WTC11 (cell line): ENCODE measurements at regions not wholly inside any gene's neighbourhood (a gene's known extent, or its start where the extent isn't known, plus 50 kb on each side); places are given as distances from the start of the nearest gene placed in this dataset.

ENCODE experiments used
- TEAD4 ChIP-seq: sonication (generic); formaldehyde crosslinking; IDR thresholded peaks from 2 replicates; pipeline ENCODE4 v1.8.0; 2022; ENCODE audit warnings: mild to moderate bottlenecking, missing genetic modification reagents
- ZNF317 ChIP-seq: sonication (generic); formaldehyde crosslinking; IDR thresholded peaks from 2 replicates; pipeline ENCODE4 v1.8.1; 2023; ENCODE audit warnings: low read depth, mild to moderate bottlenecking, moderate library complexity, missing genetic modification reagents, borderline replicate concordance
- TF ChIP-seq, protein P1 (sequence below): sonication (generic); formaldehyde crosslinking; IDR thresholded peaks from 2 replicates; pipeline ENCODE4 v1.8.1; 2022; ENCODE audit warnings: mild to moderate bottlenecking, missing genetic modification reagents, moderate library complexity, borderline replicate concordance
- TF ChIP-seq, protein P2 (sequence below): sonication (generic); formaldehyde crosslinking; IDR thresholded peaks from 2 replicates; pipeline ENCODE4 v1.8.1; 2022; ENCODE audit warnings: low read depth, missing genetic modification reagents, borderline replicate concordance
- TF ChIP-seq, protein P3 (sequence below): fragments of 200-600 bp; IDR thresholded peaks from 2 replicates; pipeline ENCODE4 v1.8.0; 2022; ENCODE audit warnings: antibody characterized with exemption
- TF ChIP-seq, protein P4 (sequence below): fragments of 250-450 bp; sonication (Bioruptor Pico); IDR thresholded peaks from 2 replicates; pipeline ENCODE4 v1.8.0; 2021; ENCODE audit warnings: mild to moderate bottlenecking
- TF ChIP-seq, protein P5 (sequence below): sonication (generic); formaldehyde crosslinking; IDR thresholded peaks from 2 replicates; pipeline ENCODE4 v1.8.0; 2022; ENCODE audit warnings: mild to moderate bottlenecking, missing genetic modification reagents
- TF ChIP-seq, protein P6 (sequence below): sonication (generic); formaldehyde crosslinking; IDR thresholded peaks from 2 replicates; pipeline ENCODE4 v1.8.0; 2023; ENCODE audit warnings: missing genetic modification reagents

DNA sequence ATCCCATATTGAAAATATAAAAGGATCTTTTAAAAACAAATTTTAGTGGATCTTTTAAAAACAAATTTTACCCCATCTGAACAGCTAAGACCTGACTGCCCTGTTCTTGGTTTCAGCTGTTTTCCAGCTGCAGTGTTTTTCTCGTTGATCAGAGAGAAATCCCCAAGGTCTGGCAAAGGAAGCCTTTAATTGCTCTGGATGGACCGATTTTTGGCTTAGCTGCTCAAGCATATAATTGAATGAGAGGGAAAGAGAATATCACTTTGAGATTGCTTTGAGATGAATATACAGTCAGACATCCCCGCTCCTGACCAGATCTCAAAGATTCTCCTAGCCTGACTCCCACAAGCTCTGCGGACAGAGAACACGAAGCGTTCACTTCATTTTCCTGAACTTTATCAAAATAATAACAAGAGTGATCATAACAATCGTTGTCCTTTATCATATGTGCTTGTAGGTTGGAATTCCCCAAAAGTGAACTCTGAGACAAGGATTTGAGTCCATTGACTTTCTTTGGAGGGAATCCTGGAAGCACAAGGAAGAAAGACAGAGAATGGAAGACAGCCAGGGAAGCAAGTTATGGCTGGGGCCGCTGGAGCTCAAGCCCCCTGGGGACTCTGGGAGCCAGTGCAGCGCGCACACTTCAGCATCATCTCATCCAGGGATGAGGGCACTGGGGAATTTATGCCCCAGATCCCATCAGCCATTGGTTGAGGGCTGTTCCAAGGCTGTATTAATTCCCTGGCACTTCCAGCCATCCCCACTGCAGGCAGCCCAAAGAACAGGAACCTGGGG, 101.3 kb downstream of the SNX5 start:
- TF ChIP-seq, protein P1, sequence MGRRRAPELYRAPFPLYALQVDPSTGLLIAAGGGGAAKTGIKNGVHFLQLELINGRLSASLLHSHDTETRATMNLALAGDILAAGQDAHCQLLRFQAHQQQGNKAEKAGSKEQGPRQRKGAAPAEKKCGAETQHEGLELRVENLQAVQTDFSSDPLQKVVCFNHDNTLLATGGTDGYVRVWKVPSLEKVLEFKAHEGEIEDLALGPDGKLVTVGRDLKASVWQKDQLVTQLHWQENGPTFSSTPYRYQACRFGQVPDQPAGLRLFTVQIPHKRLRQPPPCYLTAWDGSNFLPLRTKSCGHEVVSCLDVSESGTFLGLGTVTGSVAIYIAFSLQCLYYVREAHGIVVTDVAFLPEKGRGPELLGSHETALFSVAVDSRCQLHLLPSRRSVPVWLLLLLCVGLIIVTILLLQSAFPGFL: no peak
- TF ChIP-seq ZNF317: no peak
- TF ChIP-seq, protein P2, sequence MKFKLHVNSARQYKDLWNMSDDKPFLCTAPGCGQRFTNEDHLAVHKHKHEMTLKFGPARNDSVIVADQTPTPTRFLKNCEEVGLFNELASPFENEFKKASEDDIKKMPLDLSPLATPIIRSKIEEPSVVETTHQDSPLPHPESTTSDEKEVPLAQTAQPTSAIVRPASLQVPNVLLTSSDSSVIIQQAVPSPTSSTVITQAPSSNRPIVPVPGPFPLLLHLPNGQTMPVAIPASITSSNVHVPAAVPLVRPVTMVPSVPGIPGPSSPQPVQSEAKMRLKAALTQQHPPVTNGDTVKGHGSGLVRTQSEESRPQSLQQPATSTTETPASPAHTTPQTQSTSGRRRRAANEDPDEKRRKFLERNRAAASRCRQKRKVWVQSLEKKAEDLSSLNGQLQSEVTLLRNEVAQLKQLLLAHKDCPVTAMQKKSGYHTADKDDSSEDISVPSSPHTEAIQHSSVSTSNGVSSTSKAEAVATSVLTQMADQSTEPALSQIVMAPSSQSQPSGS (CRISPR knock-in tag): no peak
- TF ChIP-seq, protein P3, sequence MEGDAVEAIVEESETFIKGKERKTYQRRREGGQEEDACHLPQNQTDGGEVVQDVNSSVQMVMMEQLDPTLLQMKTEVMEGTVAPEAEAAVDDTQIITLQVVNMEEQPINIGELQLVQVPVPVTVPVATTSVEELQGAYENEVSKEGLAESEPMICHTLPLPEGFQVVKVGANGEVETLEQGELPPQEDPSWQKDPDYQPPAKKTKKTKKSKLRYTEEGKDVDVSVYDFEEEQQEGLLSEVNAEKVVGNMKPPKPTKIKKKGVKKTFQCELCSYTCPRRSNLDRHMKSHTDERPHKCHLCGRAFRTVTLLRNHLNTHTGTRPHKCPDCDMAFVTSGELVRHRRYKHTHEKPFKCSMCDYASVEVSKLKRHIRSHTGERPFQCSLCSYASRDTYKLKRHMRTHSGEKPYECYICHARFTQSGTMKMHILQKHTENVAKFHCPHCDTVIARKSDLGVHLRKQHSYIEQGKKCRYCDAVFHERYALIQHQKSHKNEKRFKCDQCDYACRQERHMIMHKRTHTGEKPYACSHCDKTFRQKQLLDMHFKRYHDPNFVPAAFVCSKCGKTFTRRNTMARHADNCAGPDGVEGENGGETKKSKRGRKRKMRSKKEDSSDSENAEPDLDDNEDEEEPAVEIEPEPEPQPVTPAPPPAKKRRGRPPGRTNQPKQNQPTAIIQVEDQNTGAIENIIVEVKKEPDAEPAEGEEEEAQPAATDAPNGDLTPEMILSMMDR: no peak
- TF ChIP-seq, protein P4, sequence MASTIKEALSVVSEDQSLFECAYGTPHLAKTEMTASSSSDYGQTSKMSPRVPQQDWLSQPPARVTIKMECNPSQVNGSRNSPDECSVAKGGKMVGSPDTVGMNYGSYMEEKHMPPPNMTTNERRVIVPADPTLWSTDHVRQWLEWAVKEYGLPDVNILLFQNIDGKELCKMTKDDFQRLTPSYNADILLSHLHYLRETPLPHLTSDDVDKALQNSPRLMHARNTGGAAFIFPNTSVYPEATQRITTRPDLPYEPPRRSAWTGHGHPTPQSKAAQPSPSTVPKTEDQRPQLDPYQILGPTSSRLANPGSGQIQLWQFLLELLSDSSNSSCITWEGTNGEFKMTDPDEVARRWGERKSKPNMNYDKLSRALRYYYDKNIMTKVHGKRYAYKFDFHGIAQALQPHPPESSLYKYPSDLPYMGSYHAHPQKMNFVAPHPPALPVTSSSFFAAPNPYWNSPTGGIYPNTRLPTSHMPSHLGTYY: no peak
- no peak for TF ChIP-seq TEAD4
- TF ChIP-seq, protein P5, sequence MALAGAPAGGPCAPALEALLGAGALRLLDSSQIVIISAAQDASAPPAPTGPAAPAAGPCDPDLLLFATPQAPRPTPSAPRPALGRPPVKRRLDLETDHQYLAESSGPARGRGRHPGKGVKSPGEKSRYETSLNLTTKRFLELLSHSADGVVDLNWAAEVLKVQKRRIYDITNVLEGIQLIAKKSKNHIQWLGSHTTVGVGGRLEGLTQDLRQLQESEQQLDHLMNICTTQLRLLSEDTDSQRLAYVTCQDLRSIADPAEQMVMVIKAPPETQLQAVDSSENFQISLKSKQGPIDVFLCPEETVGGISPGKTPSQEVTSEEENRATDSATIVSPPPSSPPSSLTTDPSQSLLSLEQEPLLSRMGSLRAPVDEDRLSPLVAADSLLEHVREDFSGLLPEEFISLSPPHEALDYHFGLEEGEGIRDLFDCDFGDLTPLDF: no peak
- TF ChIP-seq, protein P6, sequence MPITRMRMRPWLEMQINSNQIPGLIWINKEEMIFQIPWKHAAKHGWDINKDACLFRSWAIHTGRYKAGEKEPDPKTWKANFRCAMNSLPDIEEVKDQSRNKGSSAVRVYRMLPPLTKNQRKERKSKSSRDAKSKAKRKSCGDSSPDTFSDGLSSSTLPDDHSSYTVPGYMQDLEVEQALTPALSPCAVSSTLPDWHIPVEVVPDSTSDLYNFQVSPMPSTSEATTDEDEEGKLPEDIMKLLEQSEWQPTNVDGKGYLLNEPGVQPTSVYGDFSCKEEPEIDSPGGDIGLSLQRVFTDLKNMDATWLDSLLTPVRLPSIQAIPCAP (CRISPR knock-in tag): no peak
